Epithelial cell of esophagus (primary cell): ENCODE measurements at regions not wholly inside any gene's neighbourhood (a gene's known extent, or its start where the extent isn't known, plus 50 kb on each side); places are given as distances from the start of the nearest gene placed in this dataset.

ENCODE experiments used
- DNase-seq: peaks from one replicate; pipeline ENCODE4 v3.0.0; 2010; ENCODE audit warnings: low read depth
- H3K4me3 ChIP-seq: 2 replicates; pipeline ENCODE4 v1.5.1; 2011; ENCODE audit warnings: mild to moderate bottlenecking, low read length, control low read depth
- CTCF ChIP-seq: IDR thresholded peaks from 2 replicates; pipeline ENCODE4 v1.5.1; 2011; ENCODE audit warnings: low read depth, mild to moderate bottlenecking, low read length, control low read depth, inconsistent platforms; ENCODE audit not compliant: insufficient read depth; ENCODE audit errors: missing control alignments

GRCh38 chr3:10620833-10621082 is 115.4 kb upstream of the ATP2B2 start:
- no peak overlapping the region for H3K4me3 ChIP-seq
- no peak for TF ChIP-seq CTCF
- no peak for DNase-seq

- TF ChIP-seq CTCF: no peak
- peak; percentile 37 for DNase-seq
- H3K4me3 ChIP-seq: no peak overlapping the region
Observed at GRCh38 chr3:10623578-10624275, 118.3 kb upstream of the ATP2B2 start.

GRCh38 chr3:10625323-10625722 is 119.9 kb upstream of the ATP2B2 start:
- DNase-seq: no peak
- no peak overlapping the region for H3K4me3 ChIP-seq
- TF ChIP-seq CTCF: no peak

- DNase-seq: no peak
- no peak for TF ChIP-seq CTCF
- H3K4me3 ChIP-seq: no peak overlapping the region
Observed at GRCh38 chr3:10627884-10628572, 122.6 kb upstream of the ATP2B2 start.

- no peak for TF ChIP-seq CTCF
- H3K4me3 ChIP-seq: no peak overlapping the region
- DNase-seq: no peak
Observed at GRCh38 chr3:10628891-10629670, 123.7 kb upstream of the ATP2B2 start.

GRCh38 chr3:10629671-10630040 is 124.3 kb upstream of the ATP2B2 start:
- no peak overlapping the region for H3K4me3 ChIP-seq
- no peak for DNase-seq
- no peak for TF ChIP-seq CTCF
